Body of pancreas (tissue), 4 donors: ENCODE measurements at regions not wholly inside any gene's neighbourhood (a gene's known extent, or its start where the extent isn't known, plus 50 kb on each side); places are given as distances from the start of the nearest gene placed in this dataset.

Source experiments
- CTCF ChIP-seq, 7 experiments: fragments of 450-650 bp in 4 of 7; fragments of 200-600 bp in 3 of 7; sonication (generic) in 3 of 7; IDR thresholded peaks; one replicate each; pipeline ENCODE4 v1.5.1; 2016 to 2019; ENCODE audit warnings: antibody characterized with exemption in 7 of 7
- POLR2A ChIP-seq, 3 donors: fragments of 450-650 bp; IDR thresholded peaks; one replicate each; pipeline ENCODE4 v1.6.1; 2016; ENCODE audit warnings: antibody characterized with exemption in 3 of 3, mild to moderate bottlenecking in 2 of 3

GRCh38 chr2:209298601-209299000, 125.2 kb upstream of the MAP2 start:
- no peak for TF ChIP-seq CTCF (IDR thresholded peaks at IDR 0.05)
- TF ChIP-seq POLR2A (IDR thresholded peaks at IDR 0.05), result no peak
